ENCODE measurements at regions not wholly inside any gene's neighbourhood (a gene's known extent, or its start where the extent isn't known, plus 50 kb on each side); places are given as distances from the start of the nearest gene placed in this dataset.

DNA sequence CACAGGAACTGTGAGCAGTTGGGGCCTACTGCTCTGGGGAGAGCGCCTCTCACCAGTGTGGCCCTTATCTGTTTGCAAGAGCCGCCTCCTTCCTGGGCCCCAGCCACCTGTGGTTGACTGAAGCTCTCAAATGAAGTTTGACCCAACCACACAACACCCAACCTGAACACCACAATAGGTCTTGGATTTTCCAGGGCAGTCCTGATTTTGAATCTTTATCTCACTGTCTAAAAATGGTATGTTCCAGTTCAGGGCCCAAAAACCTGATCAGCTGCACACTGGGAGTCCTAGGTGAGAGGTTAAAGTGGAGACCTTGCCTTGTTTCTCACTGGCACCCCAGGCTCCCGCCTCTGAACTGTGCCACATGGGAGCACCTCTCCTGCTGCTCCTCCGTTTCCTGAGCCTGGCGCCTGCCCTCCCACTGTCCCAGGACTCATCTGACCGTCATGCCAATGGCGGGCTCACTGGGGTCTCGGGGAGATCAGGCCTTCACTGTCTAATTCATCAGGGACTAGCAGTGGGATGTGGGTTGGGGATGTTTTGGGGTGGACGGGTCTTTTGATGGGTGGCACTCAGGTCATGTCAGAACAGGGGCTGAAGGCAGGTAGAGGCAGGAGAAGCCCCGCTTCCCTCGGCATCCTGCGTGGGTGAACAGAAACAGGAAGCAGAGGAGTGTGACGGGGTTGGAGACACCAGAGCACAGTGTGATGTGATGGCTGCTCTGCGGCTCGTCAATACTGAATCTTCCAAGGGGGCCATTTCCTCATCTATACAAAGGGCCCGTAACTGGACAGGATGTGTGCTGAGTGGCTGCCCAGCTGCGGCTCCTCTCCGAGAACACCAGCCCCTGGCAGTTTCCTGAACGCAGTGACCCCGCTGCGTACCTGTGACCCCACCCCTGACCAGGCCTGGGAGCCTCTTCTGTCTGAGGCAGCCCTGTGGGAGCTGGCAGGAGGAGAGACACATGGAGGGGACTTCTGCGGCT lies 59.6 kb upstream of the ITPKB start:
- CTCF ChIA-PET: interaction anchor here (1.3 kb wide), 1 partner anchor 172 kb away, joined by 3 read pairs; no protein-coding TSS in a partner anchor
- no peak for DNase-seq (ENCODE audit: extremely low spot score)
- POLR2A ChIA-PET: no interaction called here
- no peak for TF ChIP-seq ELF4 (IDR thresholded peaks at IDR 0.05)
- no peak for TF ChIP-seq FOXK2 (IDR thresholded peaks at IDR 0.05)
- no peak for TF ChIP-seq L3MBTL2 (conservative IDR thresholded peaks at IDR 0.05)
- TF ChIP-seq HDGF (IDR thresholded peaks at IDR 0.05; ENCODE audit: borderline replicate concordance): no peak
- TF ChIP-seq LEF1 (IDR thresholded peaks at IDR 0.05; ENCODE audit: borderline replicate concordance): no peak
- no peak for TF ChIP-seq SUZ12 (IDR thresholded peaks at IDR 0.05)

DNA sequence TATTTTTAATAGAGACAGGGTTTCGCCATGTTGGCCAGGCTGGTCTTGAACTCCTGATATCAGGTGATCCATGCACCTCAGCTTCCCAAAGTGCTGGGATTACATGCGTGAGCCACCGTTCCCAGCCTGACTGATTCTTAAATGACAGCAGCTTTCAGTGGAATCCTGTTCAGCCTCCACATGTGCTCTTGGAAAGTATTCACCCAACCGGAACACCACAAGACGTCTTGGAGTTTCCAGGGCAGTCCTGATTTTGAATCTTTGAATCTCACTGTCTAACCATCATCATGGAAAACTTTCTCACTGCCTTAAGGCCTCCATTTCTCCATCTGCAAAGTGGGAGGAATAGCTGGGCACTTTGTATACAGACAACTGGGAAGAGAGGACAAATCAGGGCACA lies 58.1 kb upstream of the ITPKB start:
- no peak for TF ChIP-seq FOXK2 (IDR thresholded peaks at IDR 0.05)
- no peak for TF ChIP-seq NFRKB (IDR thresholded peaks at IDR 0.05)
- TF ChIP-seq, protein P1, sequence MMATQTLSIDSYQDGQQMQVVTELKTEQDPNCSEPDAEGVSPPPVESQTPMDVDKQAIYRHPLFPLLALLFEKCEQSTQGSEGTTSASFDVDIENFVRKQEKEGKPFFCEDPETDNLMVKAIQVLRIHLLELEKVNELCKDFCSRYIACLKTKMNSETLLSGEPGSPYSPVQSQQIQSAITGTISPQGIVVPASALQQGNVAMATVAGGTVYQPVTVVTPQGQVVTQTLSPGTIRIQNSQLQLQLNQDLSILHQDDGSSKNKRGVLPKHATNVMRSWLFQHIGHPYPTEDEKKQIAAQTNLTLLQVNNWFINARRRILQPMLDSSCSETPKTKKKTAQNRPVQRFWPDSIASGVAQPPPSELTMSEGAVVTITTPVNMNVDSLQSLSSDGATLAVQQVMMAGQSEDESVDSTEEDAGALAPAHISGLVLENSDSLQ (IDR thresholded peaks at IDR 0.05): no peak
- TF ChIP-seq ELF4 (IDR thresholded peaks at IDR 0.05): no peak
- TF ChIP-seq FOXA1 (IDR thresholded peaks at IDR 0.05): no peak
- ChIA-PET CTCF (no interaction called here), POLR2A (no interaction called here)
- no peak for DNase-seq (ENCODE audit: extremely low spot score)

DNA sequence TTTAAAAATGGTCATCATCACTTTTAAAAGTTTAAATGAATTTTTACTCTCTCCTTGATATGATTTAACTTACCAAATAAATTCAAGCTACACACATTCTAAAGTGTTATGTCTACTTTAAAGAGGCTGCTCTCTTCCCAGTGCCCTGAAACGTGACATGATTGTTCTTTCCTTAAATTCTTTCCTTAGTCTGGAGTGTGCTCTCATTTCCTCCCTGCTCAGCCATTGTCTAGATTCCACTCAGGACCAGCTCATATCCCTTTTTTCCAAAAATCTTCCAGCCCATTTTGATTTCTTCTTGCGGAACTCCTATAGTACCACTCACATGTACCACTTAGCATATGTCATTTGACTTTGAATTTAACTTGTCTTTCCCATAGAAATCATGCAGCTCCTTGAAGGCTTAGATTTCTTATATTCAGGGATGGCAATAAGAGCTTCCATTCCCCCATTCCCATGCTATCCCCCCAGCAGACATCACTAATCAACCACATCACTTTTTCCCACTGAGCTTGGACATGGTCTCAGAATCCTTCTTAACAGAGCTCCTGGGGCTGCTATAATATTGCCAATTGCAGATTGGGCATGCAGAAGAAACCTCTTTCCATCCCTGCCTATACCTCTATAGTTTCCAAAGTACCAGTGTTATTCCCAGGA lies 54.7 kb upstream of the ITPKB start:
- POLR2A ChIA-PET: no interaction called here
- TF ChIP-seq CTBP1 (IDR thresholded peaks at IDR 0.05; ENCODE audit: borderline replicate concordance): no peak
- TF ChIP-seq, protein P1 (IDR thresholded peaks at IDR 0.05): no peak
- no peak for TF ChIP-seq ARNT (IDR thresholded peaks at IDR 0.05)
- TF ChIP-seq L3MBTL2 (conservative IDR thresholded peaks at IDR 0.05): no peak
- CTCF ChIA-PET: interaction anchor here (0.7 to 1.3 kb wide), 3 partner anchors 24 to 168 kb away, joined by 3 to 5 read pairs (median 3); no protein-coding TSS in a partner anchor
- no peak for DNase-seq (ENCODE audit: extremely low spot score)

DNA sequence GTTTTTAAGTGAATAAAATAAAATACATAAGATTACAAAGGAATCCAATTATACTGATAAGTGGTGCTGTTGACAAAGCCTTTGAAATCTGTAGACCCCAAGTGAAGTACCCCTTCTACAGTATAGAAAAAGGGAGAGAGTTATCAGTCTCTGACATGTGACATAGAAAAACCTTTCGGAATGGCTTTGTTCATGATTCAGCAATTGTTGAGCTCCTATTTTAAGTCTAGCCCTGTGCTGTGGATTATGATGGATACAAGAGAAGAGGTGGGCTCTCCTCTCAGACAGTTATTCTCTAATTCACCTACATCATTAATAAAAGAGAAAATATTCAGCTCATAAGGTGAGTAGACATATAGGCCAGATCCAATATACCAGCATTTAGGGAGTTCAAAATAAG lies 53.3 kb upstream of the ITPKB start:
- POLR2A ChIA-PET: no interaction called here
- no peak for TF ChIP-seq SP1 (IDR thresholded peaks at IDR 0.05)
- no peak for TF ChIP-seq FOXK2 (IDR thresholded peaks at IDR 0.05)
- TF ChIP-seq ELF4 (IDR thresholded peaks at IDR 0.05): no peak
- TF ChIP-seq FOXM1 (IDR thresholded peaks at IDR 0.05; ENCODE audit: borderline replicate concordance): no peak
- no peak for TF ChIP-seq FOXA1 (IDR thresholded peaks at IDR 0.05)
- no peak for TF ChIP-seq LEF1 (IDR thresholded peaks at IDR 0.05; ENCODE audit: borderline replicate concordance)
- TF ChIP-seq NFRKB (IDR thresholded peaks at IDR 0.05): no peak
- TF ChIP-seq TARDBP (IDR thresholded peaks at IDR 0.05): no peak
- no peak for TF ChIP-seq BHLHE40 (IDR thresholded peaks at IDR 0.05; ENCODE audit: borderline replicate concordance)
- TF ChIP-seq, protein P1 (IDR thresholded peaks at IDR 0.05): no peak
- TF ChIP-seq ZNF384 (IDR thresholded peaks at IDR 0.05): no peak
- TF ChIP-seq SUZ12 (IDR thresholded peaks at IDR 0.05): no peak
- TF ChIP-seq HDGF (IDR thresholded peaks at IDR 0.05; ENCODE audit: borderline replicate concordance): no peak
- TF ChIP-seq CTBP1 (IDR thresholded peaks at IDR 0.05; ENCODE audit: borderline replicate concordance): no peak
- no peak for TF ChIP-seq ARNT (IDR thresholded peaks at IDR 0.05)
- TF ChIP-seq L3MBTL2 (conservative IDR thresholded peaks at IDR 0.05): no peak

DNA sequence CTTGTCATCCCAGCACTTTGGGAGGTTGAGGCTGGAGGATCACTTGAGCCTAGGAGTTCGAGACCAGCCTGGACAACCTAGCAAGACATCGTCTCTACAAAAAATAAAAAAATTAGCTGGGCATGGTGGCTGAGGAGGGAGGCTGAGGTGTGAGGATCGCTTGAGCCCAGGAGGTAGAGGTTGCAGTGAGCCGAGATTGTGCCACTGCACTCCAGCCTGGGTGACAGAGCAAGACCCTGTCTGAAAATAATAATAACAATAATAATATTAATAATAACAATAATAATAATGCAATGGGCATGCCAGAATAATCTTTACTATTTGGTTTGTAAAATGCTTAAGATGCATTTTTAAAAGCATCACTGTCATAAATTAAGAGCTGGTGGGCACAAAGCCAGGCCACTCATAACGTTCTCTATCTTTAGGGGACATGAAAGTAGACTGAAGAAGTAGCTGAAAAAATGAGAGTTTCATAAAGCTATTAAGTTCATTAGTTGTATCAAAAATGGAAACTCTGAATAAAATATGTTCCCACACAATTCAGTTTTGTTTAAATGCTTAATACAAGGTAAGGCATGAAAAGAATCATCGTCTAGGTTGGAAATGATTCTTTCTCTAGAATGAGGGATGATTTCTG lies 51.6 kb upstream of the ITPKB start:
- TF ChIP-seq FOXA1 (IDR thresholded peaks at IDR 0.05) (no peak), SUZ12 (IDR thresholded peaks at IDR 0.05) (no peak), ARNT (IDR thresholded peaks at IDR 0.05) (no peak), CTBP1 (IDR thresholded peaks at IDR 0.05; ENCODE audit: borderline replicate concordance) (no peak), LEF1 (IDR thresholded peaks at IDR 0.05; ENCODE audit: borderline replicate concordance) (no peak), BHLHE40 (IDR thresholded peaks at IDR 0.05; ENCODE audit: borderline replicate concordance) (no peak), NFRKB (IDR thresholded peaks at IDR 0.05) (no peak), L3MBTL2 (conservative IDR thresholded peaks at IDR 0.05) (no peak), ELF4 (IDR thresholded peaks at IDR 0.05) (no peak), TARDBP (IDR thresholded peaks at IDR 0.05) (no peak), ZNF384 (IDR thresholded peaks at IDR 0.05) (no peak), FOXM1 (IDR thresholded peaks at IDR 0.05; ENCODE audit: borderline replicate concordance) (no peak), FOXK2 (IDR thresholded peaks at IDR 0.05) (no peak), SP1 (IDR thresholded peaks at IDR 0.05) (no peak), HDGF (IDR thresholded peaks at IDR 0.05; ENCODE audit: borderline replicate concordance) (no peak)
- TF ChIP-seq, protein P1 (IDR thresholded peaks at IDR 0.05): no peak
- CTCF ChIA-PET: interaction anchor here (0.5 kb wide), 1 partner anchor 19 kb away, joined by 3 read pairs; no protein-coding TSS in a partner anchor
- DNase-seq (ENCODE audit: extremely low spot score): no peak
- POLR2A ChIA-PET: no interaction called here

More for the DNA sequence above, 53.3 kb upstream of the ITPKB start:
- no peak for DNase-seq (ENCODE audit: extremely low spot score)
- CTCF ChIA-PET: no interaction called here

Data from HEK293T (cell line).